ENCODE measurements at regions not wholly inside any gene's neighbourhood (a gene's known extent, or its start where the extent isn't known, plus 50 kb on each side); places are given as distances from the start of the nearest gene placed in this dataset.

- TF ChIP-seq, protein P1, sequence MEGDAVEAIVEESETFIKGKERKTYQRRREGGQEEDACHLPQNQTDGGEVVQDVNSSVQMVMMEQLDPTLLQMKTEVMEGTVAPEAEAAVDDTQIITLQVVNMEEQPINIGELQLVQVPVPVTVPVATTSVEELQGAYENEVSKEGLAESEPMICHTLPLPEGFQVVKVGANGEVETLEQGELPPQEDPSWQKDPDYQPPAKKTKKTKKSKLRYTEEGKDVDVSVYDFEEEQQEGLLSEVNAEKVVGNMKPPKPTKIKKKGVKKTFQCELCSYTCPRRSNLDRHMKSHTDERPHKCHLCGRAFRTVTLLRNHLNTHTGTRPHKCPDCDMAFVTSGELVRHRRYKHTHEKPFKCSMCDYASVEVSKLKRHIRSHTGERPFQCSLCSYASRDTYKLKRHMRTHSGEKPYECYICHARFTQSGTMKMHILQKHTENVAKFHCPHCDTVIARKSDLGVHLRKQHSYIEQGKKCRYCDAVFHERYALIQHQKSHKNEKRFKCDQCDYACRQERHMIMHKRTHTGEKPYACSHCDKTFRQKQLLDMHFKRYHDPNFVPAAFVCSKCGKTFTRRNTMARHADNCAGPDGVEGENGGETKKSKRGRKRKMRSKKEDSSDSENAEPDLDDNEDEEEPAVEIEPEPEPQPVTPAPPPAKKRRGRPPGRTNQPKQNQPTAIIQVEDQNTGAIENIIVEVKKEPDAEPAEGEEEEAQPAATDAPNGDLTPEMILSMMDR (IDR thresholded peaks at IDR 0.05; ENCODE audit: low read length): no peak
- TF ChIP-seq EZH2 (optimal IDR thresholded peaks at IDR 0.05; ENCODE audit: low read depth, low read length): no peak
Observed at GRCh38 chr13:18921063-18921462, 260.6 kb downstream of the TUBA3C start.

Data from MM.1S (cell line).